Natural killer cell (primary cell): ENCODE measurements at regions not wholly inside any gene's neighbourhood (a gene's known extent, or its start where the extent isn't known, plus 50 kb on each side); places are given as distances from the start of the nearest gene placed in this dataset.

Experiments used
- ATAC-seq, 3 donors: fragments of 150-1000 bp in 2 of 3; fragments of 200-7000 bp in 1 of 3; cut with Tn5 transposase; 1 replicate in 1 of 3; 2 replicates in 2 of 3; pipeline ENCODE4 v1.10.0; 2021; ENCODE audit warnings: mild to moderate bottlenecking in 2 of 3, moderate library complexity in 2 of 3
- DNase-seq, 2 donors: peaks; one replicate each; pipeline versions ENCODE4 v3.0.0 to v3.0.0-alpha.2; 2013 to 2021; ENCODE audit warnings: mixed read lengths in 1 of 2
- H3K27ac ChIP-seq: one replicate; pipeline ENCODE4 v1.5.1; 2013; ENCODE audit warnings: mild to moderate bottlenecking, low read length
- H3K27me3 ChIP-seq: one replicate; pipeline ENCODE4 v1.6.1; 2013; ENCODE audit warnings: low read length; ENCODE audit not compliant: control insufficient read depth, insufficient read depth
- H3K36me3 ChIP-seq: one replicate; pipeline ENCODE4 v1.6.1; 2013; ENCODE audit warnings: low read length; ENCODE audit not compliant: control insufficient read depth, insufficient read depth
- H3K4me1 ChIP-seq: one replicate; pipeline ENCODE4 v1.6.1; 2013; ENCODE audit warnings: low read length; ENCODE audit not compliant: control insufficient read depth, insufficient read depth
- H3K4me3 ChIP-seq: one replicate; pipeline ENCODE4 v1.5.1; 2013; ENCODE audit warnings: low read length
- H3K9me3 ChIP-seq: one replicate; pipeline ENCODE4 v1.6.1; 2013; ENCODE audit warnings: low read length; ENCODE audit not compliant: control insufficient read depth, insufficient read depth
- H3K27ac Mint-ChIP-seq, 2 donors: one replicate each; pipeline ENCODE4 v1.8.0; 2022; ENCODE audit warnings: mild to moderate bottlenecking in 2 of 2, mixed read lengths in 2 of 2, moderate library complexity in 1 of 2
- H3K27me3 Mint-ChIP-seq, 2 donors: one replicate each; pipeline ENCODE4 v1.8.0; 2022; ENCODE audit warnings: low read depth in 2 of 2, mixed read lengths in 2 of 2
- H3K36me3 Mint-ChIP-seq: one replicate; pipeline ENCODE4 v1.8.0; 2022; ENCODE audit warnings: mixed read lengths
- H3K4me1 Mint-ChIP-seq, 2 donors: one replicate each; pipeline ENCODE4 v1.8.0; 2022; ENCODE audit warnings: mixed read lengths in 2 of 2
- H3K4me3 Mint-ChIP-seq: one replicate; pipeline ENCODE4 v1.8.0; 2022; ENCODE audit warnings: mild to moderate bottlenecking, moderate library complexity, mixed read lengths
- H3K9me3 Mint-ChIP-seq, 2 donors: one replicate each; pipeline ENCODE4 v1.8.0; 2022; ENCODE audit warnings: mixed read lengths in 2 of 2
- WGBS: methylation state at CpG from one replicate; pipeline ENCODE4 v1.1.7; 2013; ENCODE audit warnings: missing lambda C conversion rate; ENCODE audit not compliant: insufficient coverage; 5-methylcytosine and 5-hydroxymethylcytosine counted together
- intact Hi-C: fragments of 100-400 bp; cut with micrococcal nuclease; formaldehyde crosslinking; loops from one replicate; pipeline ENCODE4 v1.14.2; 2022
- TF ChIP-seq, protein P1 (sequence below): fragments of 200-600 bp; IDR thresholded peaks from one replicate; pipeline ENCODE4 v1.8.0; 2022; ENCODE audit warnings: antibody characterized with exemption

- Histone ChIP-seq H3K36me3 (no peaks in the 10 kb centered on the region), H3K27ac (no peak overlapping the region), H3K4me3 (no peak overlapping the region), H3K27me3 (no peaks in the 10 kb centered on the region), H3K9me3 (no peaks in the 10 kb centered on the region), H3K4me1 (no peaks in the 10 kb centered on the region)
- Mint-ChIP-seq H3K36me3 (no peaks in the 10 kb centered on the region), H3K27ac (no peak overlapping the region), H3K4me1 (no peaks in the 10 kb centered on the region), H3K27me3 (peaks cover 6 to 11% of the 10 kb centered on the region in 2 donors), H3K9me3 (no peaks in the 10 kb centered on the region), H3K4me3 (no peak overlapping the region)
- TF ChIP-seq, protein P1, sequence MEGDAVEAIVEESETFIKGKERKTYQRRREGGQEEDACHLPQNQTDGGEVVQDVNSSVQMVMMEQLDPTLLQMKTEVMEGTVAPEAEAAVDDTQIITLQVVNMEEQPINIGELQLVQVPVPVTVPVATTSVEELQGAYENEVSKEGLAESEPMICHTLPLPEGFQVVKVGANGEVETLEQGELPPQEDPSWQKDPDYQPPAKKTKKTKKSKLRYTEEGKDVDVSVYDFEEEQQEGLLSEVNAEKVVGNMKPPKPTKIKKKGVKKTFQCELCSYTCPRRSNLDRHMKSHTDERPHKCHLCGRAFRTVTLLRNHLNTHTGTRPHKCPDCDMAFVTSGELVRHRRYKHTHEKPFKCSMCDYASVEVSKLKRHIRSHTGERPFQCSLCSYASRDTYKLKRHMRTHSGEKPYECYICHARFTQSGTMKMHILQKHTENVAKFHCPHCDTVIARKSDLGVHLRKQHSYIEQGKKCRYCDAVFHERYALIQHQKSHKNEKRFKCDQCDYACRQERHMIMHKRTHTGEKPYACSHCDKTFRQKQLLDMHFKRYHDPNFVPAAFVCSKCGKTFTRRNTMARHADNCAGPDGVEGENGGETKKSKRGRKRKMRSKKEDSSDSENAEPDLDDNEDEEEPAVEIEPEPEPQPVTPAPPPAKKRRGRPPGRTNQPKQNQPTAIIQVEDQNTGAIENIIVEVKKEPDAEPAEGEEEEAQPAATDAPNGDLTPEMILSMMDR = no peak
- DNase-seq (no peak), ATAC-seq (no peak)
- intact Hi-C loops = no loop called here
- no CpG with 5 or more reads among the region's 1 CpG for WGBS
These were observed 83.2 kb downstream of the RDH14 start for GRCh38 chr2:18477293-18477692.

GRCh38 chr2:18476484-18476883 lies 84.0 kb downstream of the RDH14 start:
- Histone ChIP-seq H3K27ac (no peak overlapping the region), H3K9me3 (no peaks in the 10 kb centered on the region), H3K27me3 (no peaks in the 10 kb centered on the region), H3K4me1 (no peaks in the 10 kb centered on the region), H3K36me3 (no peaks in the 10 kb centered on the region), H3K4me3 (no peak overlapping the region)
- Mint-ChIP-seq H3K9me3 (no peaks in the 10 kb centered on the region), H3K27me3 (peaks cover 4 to 11% of the 10 kb centered on the region in 2 donors), H3K4me3 (no peak overlapping the region), H3K36me3 (no peaks in the 10 kb centered on the region), H3K27ac (no peak overlapping the region), H3K4me1 (no peaks in the 10 kb centered on the region)
- WGBS = 90% methylated on average over 3 of the region's 3 CpGs
- DNase-seq = no peak
- intact Hi-C loops = no loop called here
- TF ChIP-seq, protein P1 = no peak
- no peak for ATAC-seq

GRCh38 chr2:18475884-18476283 lies 84.6 kb downstream of the RDH14 start:
- H3K9me3 ChIP-seq = no peaks in the 10 kb centered on the region
- Mint-ChIP-seq H3K27me3 (peaks cover 7 to 11% of the 10 kb centered on the region in 2 donors), H3K4me1 (no peaks in the 10 kb centered on the region), H3K27ac (no peak overlapping the region), H3K4me3 (no peak overlapping the region), H3K9me3 (no peaks in the 10 kb centered on the region), H3K36me3 (no peaks in the 10 kb centered on the region)
- DNase-seq (no peak), ATAC-seq (no peak)
- TF ChIP-seq, protein P1 = no peak
- H3K4me3 ChIP-seq = no peak overlapping the region
- H3K27ac ChIP-seq = no peak overlapping the region
- H3K27me3 ChIP-seq = no peaks in the 10 kb centered on the region
- H3K4me1 ChIP-seq = no peaks in the 10 kb centered on the region
- 100% methylated on average over 1 of the region's 2 CpGs for WGBS
- intact Hi-C loops = no loop called here
- no peaks in the 10 kb centered on the region for H3K36me3 ChIP-seq

GRCh38 chr2:18474700-18475099 lies 85.8 kb downstream of the RDH14 start:
- H3K36me3 Mint-ChIP-seq = no peaks in the 10 kb centered on the region
- ATAC-seq = no peak
- TF ChIP-seq, protein P1 = no peak

More at GRCh38 chr2:18474700-18475099, 85.8 kb downstream of the RDH14 start:
- H3K27ac ChIP-seq = no peak overlapping the region
- no peaks in the 10 kb centered on the region for H3K9me3 Mint-ChIP-seq
- H3K4me1 ChIP-seq = no peaks in the 10 kb centered on the region
- peaks cover 8 to 11% of the 10 kb centered on the region in 2 donors for H3K27me3 Mint-ChIP-seq
- H3K27me3 ChIP-seq = no peaks in the 10 kb centered on the region
- no peaks in the 10 kb centered on the region for H3K36me3 ChIP-seq
- H3K27ac Mint-ChIP-seq = no peak overlapping the region
- intact Hi-C loops = no loop called here
- 80% methylated on average over 1 of the region's 1 CpG for WGBS
- H3K4me3 Mint-ChIP-seq = no peak overlapping the region
- H3K9me3 ChIP-seq = no peaks in the 10 kb centered on the region
- DNase-seq = no peak
- H3K4me1 Mint-ChIP-seq = no peaks in the 10 kb centered on the region
- H3K4me3 ChIP-seq = no peak overlapping the region
